GM18502 (cell line): ENCODE measurements at regions not wholly inside any gene's neighbourhood (a gene's known extent, or its start where the extent isn't known, plus 50 kb on each side); places are given as distances from the start of the nearest gene placed in this dataset.

ENCODE experiments used
- ATAC-seq: cut with Tn5 transposase; IDR thresholded peaks from one replicate; pipeline ENCODE4 v1.9.1; 2021; ENCODE audit warnings: mild to moderate bottlenecking; ENCODE audit not compliant: unreplicated experiment, poor library complexity

DNA sequence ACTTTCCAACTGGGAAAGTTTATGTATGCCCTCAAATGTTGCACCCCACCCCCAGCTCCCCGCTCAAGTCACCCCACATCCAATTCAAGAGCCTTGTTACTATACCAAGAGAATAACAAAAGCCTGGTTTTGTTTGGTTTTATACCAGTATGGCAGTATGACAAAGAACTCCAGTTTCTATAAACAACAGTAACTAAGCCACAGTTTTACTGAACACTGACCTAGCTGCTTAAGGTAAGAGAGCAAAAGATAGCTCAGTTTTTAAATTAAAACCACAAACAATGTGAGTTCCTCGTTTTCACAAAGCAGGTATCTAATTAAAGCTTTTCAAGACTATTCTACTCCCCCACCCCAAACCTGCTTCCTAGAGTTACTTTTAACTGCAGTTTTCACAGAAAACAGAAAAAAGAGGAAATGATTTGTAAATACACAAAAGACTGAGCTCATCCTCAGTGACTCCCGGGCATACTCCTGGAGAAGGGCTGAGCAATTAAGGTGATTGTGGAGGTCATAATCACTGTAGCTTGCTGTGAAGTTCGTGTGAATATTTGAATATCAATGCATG lies 59.3 kb upstream of the LHX8 start:
- no peak for ATAC-seq

DNA sequence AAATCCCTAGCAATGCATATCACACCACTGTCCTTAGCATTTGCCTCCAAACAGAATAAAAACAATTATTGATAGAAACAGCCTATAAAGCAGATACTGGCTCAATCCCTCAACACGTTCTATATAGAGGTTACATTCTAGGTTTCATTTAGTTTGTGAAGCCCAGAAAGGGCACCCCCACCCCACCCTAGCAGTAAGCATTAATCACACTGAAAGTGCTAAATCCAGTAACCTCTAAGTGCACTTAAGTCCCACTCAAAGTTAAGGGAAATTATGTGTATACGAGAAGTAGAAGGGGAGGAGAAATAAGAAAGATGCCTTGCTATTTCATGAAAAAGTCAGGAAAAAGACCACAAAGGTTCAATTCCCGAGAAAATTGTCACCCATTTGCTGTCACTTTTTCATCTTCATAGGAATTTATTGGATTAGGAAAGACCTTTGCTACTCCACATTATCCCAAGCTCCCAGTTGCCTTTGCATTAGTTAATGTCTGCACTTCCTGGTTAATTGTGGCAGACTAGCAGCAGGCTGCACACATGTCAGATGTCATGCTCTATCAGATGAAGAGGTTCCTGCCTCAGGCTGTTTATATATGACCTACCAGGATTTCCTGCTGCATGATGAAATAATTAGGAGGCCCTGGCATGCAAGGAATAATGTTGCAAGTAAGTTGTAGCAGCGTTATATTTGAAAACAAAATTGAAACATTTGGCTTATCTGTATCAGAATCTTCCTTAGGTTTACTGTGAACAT lies 54.5 kb upstream of the LHX8 start:
- ATAC-seq: no peak

DNA sequence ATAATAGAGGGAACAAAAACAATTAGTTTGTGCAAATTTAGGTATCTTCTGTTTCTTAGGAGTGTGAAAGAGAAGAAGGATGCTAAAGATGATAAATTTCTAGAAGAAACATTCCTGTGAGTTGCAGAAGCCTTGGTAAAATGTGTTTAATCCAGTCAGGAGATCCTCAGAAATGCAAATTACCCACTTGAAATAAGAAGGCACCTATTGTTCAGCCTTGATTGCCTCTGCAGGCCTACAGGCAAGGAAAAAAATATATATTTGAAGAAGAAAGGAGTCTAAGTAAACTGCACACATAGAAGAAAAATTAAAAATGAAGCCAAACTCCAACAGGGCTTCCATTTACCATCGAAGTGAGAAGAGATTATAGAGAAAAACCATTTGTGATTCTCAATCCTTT lies 51.0 kb upstream of the LHX8 start:
- no peak for ATAC-seq

DNA sequence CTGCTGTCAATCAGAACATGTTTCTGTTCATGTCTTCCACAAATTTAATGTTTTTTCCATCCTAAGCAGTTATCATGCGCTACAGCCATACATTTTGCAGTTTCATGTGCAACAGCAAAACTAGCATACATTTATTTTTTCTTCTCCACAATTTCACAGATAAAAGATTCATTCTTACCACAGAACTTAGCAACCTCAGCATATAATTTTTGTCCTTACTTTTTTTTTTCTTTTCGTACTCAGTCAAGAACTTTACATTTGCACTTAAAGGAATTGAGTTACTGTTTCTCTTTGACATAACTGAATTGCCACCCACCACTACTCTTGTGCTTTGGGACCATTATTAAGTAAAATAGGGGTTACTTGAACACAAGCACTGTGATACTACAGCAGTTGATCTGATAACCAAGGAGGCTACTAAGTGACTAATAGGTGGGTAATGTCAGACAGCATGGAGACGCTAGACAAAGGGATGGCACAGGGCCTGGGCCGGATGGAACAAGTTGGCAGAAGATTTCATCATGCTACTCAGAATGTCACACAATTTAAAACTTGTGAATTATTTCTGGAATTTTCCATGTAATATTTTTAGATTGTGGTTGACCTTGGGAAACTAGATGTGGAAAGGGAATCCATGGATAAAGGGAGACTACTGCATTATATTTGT lies 50.2 kb upstream of the LHX8 start:
- ATAC-seq: no peak
